ENCODE measurements at regions not wholly inside any gene's neighbourhood (a gene's known extent, or its start where the extent isn't known, plus 50 kb on each side); places are given as distances from the start of the nearest gene placed in this dataset.

- no peaks in the 10 kb centered on the region for H4K20me1 ChIP-seq (ENCODE audit: insufficient read depth, low read length)
- FAIRE-seq (no peak), ATAC-seq (no peak), DNase-seq (ENCODE audit: low spot score) (no peak)
- H3K79me2 ChIP-seq (ENCODE audit: insufficient read depth, low read length): no peaks in the 10 kb centered on the region
- no peak overlapping the region for H3K27ac ChIP-seq (ENCODE audit: extremely low read length, insufficient read depth, low read length)
- CTCF ChIA-PET (ENCODE audit: low intra/inter-chr PET ratio, low total read pairs): no interaction called here
- H3K36me3 ChIP-seq (replicated peaks in 1 of 2; ENCODE audit: control insufficient read depth in 1 of 2, insufficient read depth in 2 of 2, low read length in 2 of 2): no peaks in the 10 kb centered on the region
- no peaks in the 10 kb centered on the region for H3K27me3 ChIP-seq (ENCODE audit: control insufficient read depth in 1 of 2, insufficient read depth in 2 of 2, low read length in 2 of 2)
- no peak overlapping the region for H3K4me2 ChIP-seq (ENCODE audit: low read depth, low read length)
- in situ Hi-C loops (cut with HindIII; ENCODE audit: extremely low pct_ligation_motif_present, low pct_unique_long_range_greater_than_20kb): no loop called here
- no peak overlapping the region for H3K4me3 ChIP-seq (replicated peaks in 1 of 3; ENCODE audit: insufficient read depth in 1 of 3, low read depth in 2 of 3, low read length in 3 of 3)
- no peak overlapping the region for H3K9ac ChIP-seq (ENCODE audit: insufficient read depth, low read depth, low read length)
- TF ChIP-seq ZNF850 (CRISPR knock-in tag; conservative IDR thresholded peaks at IDR 0.05) (no peak), ZNF251 (CRISPR knock-in tag; IDR thresholded peaks at IDR 0.05) (no peak), ATF3 (CRISPR knock-in tag; IDR thresholded peaks at IDR 0.05) (no peak), ZNF331 (CRISPR knock-in tag; IDR thresholded peaks at IDR 0.05) (no peak), ZNF614 (CRISPR knock-in tag; IDR thresholded peaks at IDR 0.05; ENCODE audit: borderline replicate concordance) (no peak), KDM4B (CRISPR knock-in tag; IDR thresholded peaks at IDR 0.05) (no peak)
- intact Hi-C loops (cut with micrococcal nuclease; ENCODE audit: unreplicated experiment): no loop called here
- POLR2A ChIA-PET: no interaction called here
- no peaks in the 10 kb centered on the region for H3K9me3 ChIP-seq (ENCODE audit: low read length)
- no peak overlapping the region for H2AFZ ChIP-seq (ENCODE audit: low read length)
- no peaks in the 10 kb centered on the region for H3K4me1 ChIP-seq (ENCODE audit: insufficient read depth, low read length)
- no TSS peak for BruUV-seq (replicated peaks)
- 15% methylated on average over 6 of the region's 6 CpGs for WGBS (ENCODE audit: low lambda C conversion rate)
Observed at GRCh38 chr11:92423115-92424034, 198.8 kb downstream of the FAT3 start.

GRCh38 chr11:92424281-92424680, 199.7 kb downstream of the FAT3 start:
- no peaks in the 10 kb centered on the region for H3K27me3 ChIP-seq (ENCODE audit: control insufficient read depth in 1 of 2, insufficient read depth in 2 of 2, low read length in 2 of 2)
- TF ChIP-seq ZNF710 (CRISPR knock-in tag; IDR thresholded peaks at IDR 0.05; ENCODE audit: borderline replicate concordance) (no peak), ZNF543 (CRISPR knock-in tag; IDR thresholded peaks at IDR 0.05) (no peak), ZNF275 (CRISPR knock-in tag; IDR thresholded peaks at IDR 0.05; ENCODE audit: borderline replicate concordance) (no peak), GFI1 (CRISPR knock-in tag; IDR thresholded peaks at IDR 0.05; ENCODE audit: borderline replicate concordance) (no peak), NR2C2 (CRISPR knock-in tag; IDR thresholded peaks at IDR 0.05; ENCODE audit: borderline replicate concordance) (no peak)

More at GRCh38 chr11:92424281-92424680, 199.7 kb downstream of the FAT3 start:
- Histone ChIP-seq H3K4me1 (ENCODE audit: insufficient read depth, low read length) (no peaks in the 10 kb centered on the region), H3K79me2 (ENCODE audit: insufficient read depth, low read length) (no peaks in the 10 kb centered on the region), H3K36me3 (replicated peaks in 1 of 2; ENCODE audit: control insufficient read depth in 1 of 2, insufficient read depth in 2 of 2, low read length in 2 of 2) (no peaks in the 10 kb centered on the region), H3K4me3 (replicated peaks in 1 of 3; ENCODE audit: insufficient read depth in 1 of 3, low read depth in 2 of 3, low read length in 3 of 3) (no peak overlapping the region), H3K4me2 (ENCODE audit: low read depth, low read length) (no peak overlapping the region), H2AFZ (ENCODE audit: low read length) (no peak overlapping the region), H3K27ac (ENCODE audit: extremely low read length, insufficient read depth, low read length) (no peak overlapping the region), H4K20me1 (ENCODE audit: insufficient read depth, low read length) (no peaks in the 10 kb centered on the region), H3K9me3 (ENCODE audit: low read length) (no peaks in the 10 kb centered on the region), H3K9ac (ENCODE audit: insufficient read depth, low read depth, low read length) (no peak overlapping the region)
- no TSS peak for BruUV-seq (replicated peaks)
- FAIRE-seq: no peak
- in situ Hi-C loops (cut with HindIII; ENCODE audit: extremely low pct_ligation_motif_present, low pct_unique_long_range_greater_than_20kb): no loop called here
- ChIA-PET CTCF (ENCODE audit: low intra/inter-chr PET ratio, low total read pairs) (no interaction called here), POLR2A (no interaction called here)
- intact Hi-C loops (cut with micrococcal nuclease; ENCODE audit: unreplicated experiment): no loop called here
- no peak for DNase-seq (ENCODE audit: low spot score)
- no peak for ATAC-seq
